Right ventricle myocardium inferior (tissue), 1 donor: ENCODE measurements at regions not wholly inside any gene's neighbourhood (a gene's known extent, or its start where the extent isn't known, plus 50 kb on each side); places are given as distances from the start of the nearest gene placed in this dataset.
"Not testable (repeated sequence)": the region's sequence is repeated elsewhere in the genome, so short reads cannot be mapped to it uniquely, and the experiment has no call there.

Source experiments
- ATAC-seq: fragments of 200-7000 bp; cut with Tn5 transposase; one replicate; pipeline ENCODE4 v1.9.1; 2020; ENCODE audit warnings: mild to moderate bottlenecking, moderate library complexity
- DNase-seq: peaks from one replicate; pipeline ENCODE4 v3.0.0; 2021; ENCODE audit errors: missing footprints
- intact Hi-C: fragments of 100-400 bp; cut with DNase I; formaldehyde crosslinking; loops from one replicate; pipeline ENCODE4 v1.11.0; 2022
- donor health status: DM: no; HTN: yes; CAD: no; lungs with severe emphysema.

DNA sequence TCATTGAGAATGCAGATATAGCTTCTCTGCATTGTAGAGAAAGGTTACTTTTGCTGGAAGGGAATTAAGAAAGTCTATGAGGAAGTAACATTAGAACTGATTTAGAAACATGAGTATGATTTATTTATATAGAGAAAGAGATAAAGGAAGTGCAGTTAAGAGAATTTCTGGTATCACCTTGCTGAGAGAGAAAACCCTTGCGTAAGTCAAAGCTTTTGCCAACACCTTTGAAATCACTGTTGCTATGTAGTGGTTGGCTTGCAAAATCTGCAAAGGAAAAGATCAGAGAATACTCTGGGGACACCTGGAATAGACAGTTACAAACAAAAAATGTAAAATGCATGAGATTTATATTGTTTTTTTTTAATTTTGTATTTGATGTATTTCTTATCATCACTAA, 137.3 kb upstream of the RXFP1 start:
- ATAC-seq (no peak), DNase-seq (no peak)
- intact Hi-C loops = no loop called here

DNA sequence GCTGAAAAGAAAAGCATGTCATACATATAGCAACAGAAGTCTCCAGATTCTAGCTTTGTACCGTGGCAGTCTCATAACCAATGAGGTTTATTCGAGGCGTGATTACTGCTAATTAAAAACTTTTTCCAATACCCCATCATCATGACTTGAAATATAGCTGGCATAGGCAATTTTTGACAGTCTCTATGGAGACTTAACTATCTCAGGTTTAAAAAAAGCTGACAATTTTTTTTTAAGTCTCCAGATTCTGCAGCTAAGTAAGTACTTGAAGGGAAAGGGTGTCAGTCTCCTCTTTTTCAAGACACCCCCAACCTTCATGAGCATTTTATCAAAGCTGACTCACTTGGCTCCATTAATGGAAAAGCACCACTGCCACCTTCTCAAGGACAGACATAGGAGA, 126.3 kb upstream of the RXFP1 start:
- DNase-seq = no peak
- intact Hi-C loops = no loop called here
- no peak for ATAC-seq

DNA sequence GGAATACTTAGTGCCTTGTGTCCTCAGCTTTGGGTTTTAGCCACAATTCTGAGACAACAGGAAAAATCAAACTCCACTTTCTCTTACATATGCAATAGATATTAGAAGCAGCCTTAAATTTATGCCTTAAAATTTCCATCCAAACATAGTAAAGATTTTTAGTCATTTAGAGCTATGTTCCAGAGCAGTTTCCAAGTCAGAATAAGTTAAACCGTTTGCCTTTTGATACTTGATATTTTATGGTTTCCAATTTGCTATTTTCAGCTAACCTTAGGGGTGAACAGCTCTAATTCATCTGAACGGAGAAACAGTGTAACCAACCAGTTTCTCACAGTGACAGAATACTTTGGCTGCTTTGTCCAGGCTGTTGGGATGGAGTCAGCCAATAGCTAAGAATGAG, 125.8 kb upstream of the RXFP1 start:
- ATAC-seq (no peak), DNase-seq (no peak)
- intact Hi-C loops = no loop called here

DNA sequence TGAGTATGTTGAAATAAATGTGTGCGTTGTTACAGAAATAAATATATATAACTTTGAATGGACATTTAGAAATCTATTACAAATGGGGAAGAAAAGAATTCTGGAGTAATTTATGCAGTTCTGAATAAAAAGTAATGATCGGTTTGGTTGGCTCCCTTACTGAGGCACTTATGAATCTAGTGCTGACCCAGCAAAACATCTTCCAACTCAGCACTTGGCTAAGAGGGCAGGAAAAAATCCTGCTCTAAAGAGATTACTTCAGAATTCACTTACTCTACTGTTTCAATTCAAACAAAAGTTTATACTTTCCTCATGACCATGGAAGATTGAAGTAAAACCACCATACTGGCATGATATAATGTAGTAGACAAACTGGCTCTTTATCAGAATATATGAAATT, 123.9 kb upstream of the RXFP1 start:
- no peak for ATAC-seq
- intact Hi-C loops = no loop called here

DNA sequence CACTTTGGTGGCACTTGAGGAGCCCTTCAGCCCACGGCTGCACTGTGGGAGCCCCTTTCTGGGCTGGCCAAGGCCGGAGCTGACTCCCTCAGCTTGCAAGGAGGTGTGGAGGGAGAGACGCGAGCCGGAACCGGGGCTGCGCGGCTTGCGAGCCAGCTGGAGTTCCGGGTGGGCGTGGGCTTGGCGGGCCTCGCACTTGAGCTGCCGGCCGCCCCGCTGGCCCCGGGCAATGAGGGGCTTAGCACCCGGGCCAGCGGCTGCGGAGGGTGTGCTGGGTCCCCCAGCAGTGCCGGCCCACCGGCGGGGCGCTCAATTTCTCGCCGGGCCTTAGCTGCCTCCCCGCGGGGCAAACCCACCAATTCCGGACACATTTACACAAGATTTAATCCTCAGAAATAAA, 113.7 kb upstream of the RXFP1 start:
- intact Hi-C loops, DNase-seq, ATAC-seq: not testable (repeated sequence)

More for the DNA sequence above, 123.9 kb upstream of the RXFP1 start:
- DNase-seq = no peak

DNA sequence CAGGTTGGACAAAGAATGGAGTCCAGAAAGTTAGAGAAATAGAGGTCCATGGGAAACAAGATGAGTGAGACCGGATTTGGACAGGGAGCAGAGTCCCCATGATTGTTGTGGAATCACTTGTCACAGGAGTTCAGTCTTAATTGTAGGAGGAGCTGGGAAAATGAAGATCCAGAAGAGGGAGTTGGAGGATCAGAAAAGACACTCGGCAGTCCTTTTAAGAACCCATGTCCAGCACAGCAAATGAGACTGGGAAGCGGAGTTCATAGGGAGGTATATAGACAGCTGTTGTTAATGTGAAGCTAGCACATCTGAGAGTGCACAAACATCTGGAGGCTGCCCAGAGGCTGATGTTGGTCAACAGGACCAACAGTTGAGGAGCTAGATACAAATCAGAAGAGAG, 111.4 kb upstream of the RXFP1 start:
- ATAC-seq (no peak), DNase-seq (no peak)
- intact Hi-C loops = no loop called here

DNA sequence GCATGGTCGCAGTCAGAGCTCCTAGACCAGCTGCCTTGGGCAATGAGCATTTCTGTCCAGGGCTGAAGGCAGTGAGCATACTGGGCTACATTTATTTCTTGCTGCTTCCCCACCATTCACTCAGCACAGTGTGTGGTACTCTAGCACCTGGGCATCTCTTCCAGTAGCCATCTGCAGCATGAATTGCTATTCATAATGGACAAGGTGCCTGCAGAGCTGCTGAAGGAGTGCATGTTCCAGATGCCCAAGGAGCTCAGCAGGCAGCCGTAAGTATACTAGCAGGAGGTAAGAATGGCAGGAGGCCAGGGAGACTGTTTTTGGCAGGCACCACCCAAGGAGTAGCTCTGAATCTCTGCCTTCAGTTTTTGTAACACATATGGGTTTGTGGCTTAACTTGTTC, 110.4 kb upstream of the RXFP1 start:
- intact Hi-C loops = no loop called here
- ATAC-seq (no peak), DNase-seq (no peak)

DNA sequence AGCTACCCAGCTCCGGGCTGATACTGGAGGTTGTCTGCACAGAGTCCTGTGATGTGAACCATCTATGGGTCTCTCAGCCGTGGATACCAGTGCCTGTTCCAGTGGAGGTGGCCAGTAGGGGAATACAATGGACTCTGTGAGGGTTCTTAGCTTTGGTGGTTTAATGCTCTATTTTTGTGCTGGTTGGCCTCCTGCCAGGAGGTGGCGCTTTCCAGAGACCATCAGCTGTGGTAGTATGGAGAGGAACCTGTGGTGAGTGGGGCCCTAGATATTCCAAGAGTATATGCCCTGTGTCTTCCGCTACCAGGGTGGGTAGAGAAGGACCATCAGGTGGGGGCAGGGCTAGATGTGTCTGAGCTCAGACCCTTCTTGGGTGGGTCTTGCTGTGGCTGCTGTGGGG, 103.0 kb upstream of the RXFP1 start:
- DNase-seq, ATAC-seq, intact Hi-C loops: not testable (repeated sequence)

DNA sequence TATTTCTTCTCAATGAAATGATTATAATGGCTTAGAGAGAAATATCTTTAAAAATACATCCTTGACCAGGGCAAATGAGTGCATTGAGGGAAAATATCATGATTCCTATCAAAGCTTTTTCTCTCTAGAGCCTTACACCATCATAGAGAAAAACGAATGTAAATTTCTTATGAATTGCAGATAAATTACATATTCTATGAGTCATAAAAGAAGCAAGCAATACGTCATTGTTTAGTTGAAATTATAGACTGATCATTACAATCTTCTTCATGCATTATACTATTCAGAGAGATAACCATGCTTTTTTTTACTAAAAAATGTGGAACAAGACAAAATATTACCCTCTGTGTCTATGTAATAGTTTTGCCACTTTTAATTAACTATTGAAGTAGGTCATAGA, 100.9 kb upstream of the RXFP1 start:
- intact Hi-C loops = no loop called here
- no peak for ATAC-seq
- DNase-seq = no peak

DNA sequence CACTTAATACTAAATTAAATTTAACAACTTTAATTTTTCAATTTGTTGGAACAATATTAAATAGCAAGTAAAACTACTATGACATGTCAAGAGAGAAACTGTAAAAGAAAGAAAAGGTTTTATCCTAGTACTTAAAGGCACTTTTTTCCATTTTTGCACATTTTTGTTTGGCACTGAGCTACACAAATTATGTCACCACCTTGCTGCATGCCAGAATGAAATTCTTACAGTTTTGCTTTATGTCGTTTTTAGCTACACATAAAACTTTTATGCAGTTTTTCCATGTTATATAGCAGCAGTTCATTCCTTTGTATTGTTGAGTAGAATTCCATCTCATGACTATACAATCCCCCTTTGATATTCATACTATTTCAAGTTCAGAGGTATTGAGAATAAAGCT, 99.1 kb upstream of the RXFP1 start:
- ATAC-seq = no peak
- DNase-seq = no peak
- intact Hi-C loops = no loop called here

DNA sequence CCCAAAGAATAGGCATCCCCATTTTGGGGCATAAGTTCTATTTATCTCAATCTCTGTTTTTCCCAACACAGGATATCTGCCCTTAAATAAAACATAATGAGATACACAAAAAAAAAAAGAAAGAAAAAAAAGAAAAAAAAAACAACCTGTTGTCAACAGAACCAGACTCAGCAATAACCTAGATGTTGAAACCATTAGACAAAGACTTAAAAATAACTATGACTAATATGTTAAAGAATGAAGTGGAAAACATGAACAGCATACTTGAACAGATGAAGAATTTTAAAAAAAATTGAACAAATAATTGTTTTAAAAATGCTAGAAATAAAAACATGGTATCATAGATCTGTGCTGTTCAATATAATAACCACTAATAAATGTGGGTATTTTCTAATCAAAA, 93.4 kb upstream of the RXFP1 start:
- intact Hi-C loops = no loop called here
- ATAC-seq (no peak), DNase-seq (no peak)

DNA sequence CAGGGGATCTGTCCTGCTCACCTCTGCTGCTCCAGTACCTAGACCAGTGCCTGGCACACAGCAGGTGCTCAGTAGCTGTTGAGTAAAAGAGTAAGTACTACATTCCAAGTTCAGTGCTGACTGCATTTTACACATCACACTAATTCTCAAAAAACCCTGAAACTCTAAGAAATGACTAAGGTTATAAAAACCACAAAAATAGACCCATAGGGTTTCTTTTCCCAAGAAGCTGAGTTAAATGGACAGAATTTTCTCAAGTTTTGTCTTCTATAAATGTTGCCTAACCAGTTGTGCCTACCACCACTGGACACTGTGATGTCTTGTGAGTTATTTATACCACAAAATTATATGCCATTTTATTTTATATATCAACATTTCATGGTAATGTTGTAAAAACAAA, 78.9 kb upstream of the RXFP1 start:
- DNase-seq (no peak), ATAC-seq (no peak)
- intact Hi-C loops = no loop called here

DNA sequence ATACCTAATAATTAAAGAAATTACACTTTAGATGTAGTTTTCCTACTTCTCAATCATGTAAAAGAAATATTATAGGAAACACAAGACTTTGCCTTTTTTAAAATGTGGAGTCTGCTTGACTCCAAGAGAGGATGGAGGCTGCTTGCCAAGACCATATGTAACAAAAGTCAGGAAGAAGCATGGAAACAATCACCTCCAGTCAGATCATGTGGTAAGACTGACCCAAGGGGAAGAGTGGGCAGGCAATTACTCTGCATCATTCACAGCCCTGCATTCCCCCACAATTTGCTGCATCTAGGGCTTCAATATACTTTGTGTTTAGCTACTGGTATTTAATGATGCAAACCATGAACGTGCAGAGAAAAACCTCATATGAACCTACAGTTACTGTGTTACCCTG, 78.0 kb upstream of the RXFP1 start:
- ATAC-seq (no peak), DNase-seq (no peak)
- intact Hi-C loops = no loop called here

DNA sequence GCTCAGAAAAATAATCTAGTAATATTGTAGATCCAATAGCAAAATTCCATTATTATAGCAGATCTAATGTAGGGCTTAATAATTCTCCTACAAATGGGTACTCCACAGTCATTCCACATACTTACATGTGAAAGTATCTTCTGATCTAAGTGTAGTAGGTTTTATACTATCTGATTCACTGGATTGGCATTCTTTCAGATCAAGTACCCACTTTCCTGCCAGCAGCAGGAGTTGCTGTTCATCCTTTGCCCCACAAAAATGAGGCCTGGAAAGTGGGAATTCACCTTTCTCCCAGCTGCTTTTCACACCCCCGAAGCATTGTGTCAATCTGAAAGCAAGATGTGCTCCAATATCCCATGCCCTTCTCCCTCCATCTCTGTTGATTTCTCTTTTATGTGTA, 77.1 kb upstream of the RXFP1 start:
- intact Hi-C loops = no loop called here
- DNase-seq (no peak), ATAC-seq (no peak)

DNA sequence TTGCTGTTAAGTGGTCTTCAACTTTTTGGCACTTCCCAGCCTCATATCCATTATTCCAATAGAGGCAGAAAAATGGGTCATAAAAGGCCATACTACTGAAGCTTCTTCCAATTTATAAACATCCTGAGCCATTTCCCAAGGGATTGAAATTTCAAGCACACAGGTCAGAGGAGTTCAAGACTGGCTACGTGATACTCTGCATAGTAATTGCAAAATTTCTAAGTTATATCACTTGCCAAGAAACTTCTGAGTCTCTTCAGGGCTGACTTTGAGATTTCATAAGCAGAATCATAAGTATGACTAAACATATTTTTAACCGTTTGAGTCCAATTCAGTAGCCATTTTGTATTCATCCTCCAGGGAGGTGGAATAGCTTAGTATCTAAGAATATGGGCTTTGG, 75.6 kb upstream of the RXFP1 start:
- no peak for ATAC-seq
- no peak for DNase-seq
- intact Hi-C loops = no loop called here

DNA sequence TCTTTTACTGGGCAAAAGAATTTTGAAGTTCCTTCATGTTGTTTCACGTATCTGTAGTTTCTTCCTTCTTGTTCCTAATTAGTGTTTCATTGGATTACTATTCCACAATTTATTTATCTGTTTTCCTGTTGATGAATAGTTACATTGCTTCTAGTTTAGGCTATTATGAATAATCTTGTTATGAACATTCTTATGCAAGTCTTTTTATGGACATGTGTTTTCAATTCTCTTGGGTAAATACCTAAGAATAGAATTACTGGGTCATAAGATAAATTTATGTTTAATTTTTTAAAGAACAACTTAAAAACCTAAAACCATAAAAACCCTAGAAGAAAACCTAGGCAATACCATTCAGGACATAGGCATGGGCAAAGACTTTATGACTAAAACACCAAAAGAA, 70.9 kb upstream of the RXFP1 start:
- no peak for ATAC-seq
- intact Hi-C loops = no loop called here
- DNase-seq = no peak

DNA sequence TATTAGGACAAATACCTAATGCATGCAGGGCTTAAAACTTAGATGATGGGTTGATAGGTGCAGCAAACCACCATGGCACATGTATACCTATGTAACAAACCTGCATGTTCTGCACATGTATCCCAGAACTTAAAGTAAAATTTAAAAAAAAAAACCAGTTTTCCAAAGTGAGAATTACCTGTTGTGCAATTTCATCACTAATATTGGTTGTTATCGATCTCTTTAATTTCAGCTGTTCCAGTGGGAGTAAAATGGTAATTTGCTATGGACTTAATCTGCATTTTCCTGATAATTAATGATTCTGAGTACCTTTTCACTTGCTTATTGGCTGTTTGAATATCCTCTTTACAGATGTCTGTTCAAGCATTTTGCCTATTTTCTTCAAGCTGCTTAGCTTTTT, 69.6 kb upstream of the RXFP1 start:
- intact Hi-C loops, ATAC-seq, DNase-seq: not testable (repeated sequence)

DNA sequence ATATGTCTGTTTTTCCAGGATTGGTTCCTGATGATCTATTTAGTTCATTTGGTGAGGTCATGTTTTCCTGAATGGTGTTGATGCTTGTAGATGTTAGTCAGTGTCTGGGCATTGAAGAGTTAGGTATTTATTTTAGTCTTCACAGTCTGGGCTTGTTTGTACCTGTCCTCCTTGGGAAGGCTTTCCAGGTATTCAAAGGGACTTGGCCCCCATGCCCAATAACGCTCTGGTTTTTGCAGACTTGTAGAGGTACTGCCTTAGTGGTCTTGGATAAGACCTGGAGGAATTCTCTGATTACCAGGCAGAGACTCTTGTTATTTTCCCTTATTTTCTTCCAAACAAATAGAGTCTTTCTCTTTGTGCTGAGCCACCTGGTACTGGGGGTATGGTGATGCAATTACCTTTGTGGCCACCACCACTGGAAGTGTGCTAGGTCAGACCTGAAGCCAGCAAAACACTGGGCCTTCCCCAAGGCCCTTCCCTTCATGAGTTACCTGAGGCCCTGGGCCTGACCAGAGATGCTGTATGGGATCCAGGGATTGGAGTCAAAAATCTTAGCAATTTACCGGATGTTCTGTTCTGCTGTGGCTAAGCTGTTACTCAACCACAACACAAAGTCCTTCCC, 63.3 kb upstream of the RXFP1 start:
- ATAC-seq = no peak
- intact Hi-C loops = no loop called here
- DNase-seq = no peak

DNA sequence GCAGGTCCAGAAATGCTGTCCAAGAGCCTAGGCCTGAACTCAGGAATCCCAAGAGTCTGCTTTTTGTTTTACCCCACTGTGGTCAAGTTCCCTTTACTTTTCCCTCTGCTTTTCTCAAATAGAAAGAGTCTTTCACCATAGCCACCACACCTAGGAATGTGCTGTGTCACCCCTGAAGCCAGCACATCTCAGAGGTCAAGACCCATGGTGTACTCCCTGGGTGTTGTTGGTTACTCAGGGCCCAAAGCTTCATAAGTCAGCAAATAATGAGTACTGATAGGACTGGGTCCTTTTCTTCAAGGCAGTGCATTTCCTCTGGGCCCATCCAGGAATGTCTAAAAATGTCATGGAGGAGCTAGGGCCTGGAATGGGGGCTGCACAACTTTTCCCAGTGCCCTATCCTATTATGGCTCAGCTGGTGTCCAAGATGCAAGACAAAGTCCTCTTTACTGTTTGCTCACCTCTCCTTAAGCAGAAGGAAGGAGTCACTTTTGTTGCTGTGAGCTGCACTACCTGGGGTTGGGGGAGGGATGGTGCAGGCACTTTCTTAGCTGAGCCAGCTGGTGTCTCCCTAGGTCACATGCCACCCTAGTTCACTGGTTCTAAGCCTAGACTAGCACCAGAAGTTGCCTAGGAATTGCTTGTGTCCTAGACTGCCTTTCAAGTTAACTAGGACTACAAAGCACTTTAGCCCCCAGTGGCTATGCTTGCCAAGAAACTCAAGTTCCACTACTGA, 62.4 kb upstream of the RXFP1 start:
- intact Hi-C loops = no loop called here
- no peak for DNase-seq
- no peak for ATAC-seq

DNA sequence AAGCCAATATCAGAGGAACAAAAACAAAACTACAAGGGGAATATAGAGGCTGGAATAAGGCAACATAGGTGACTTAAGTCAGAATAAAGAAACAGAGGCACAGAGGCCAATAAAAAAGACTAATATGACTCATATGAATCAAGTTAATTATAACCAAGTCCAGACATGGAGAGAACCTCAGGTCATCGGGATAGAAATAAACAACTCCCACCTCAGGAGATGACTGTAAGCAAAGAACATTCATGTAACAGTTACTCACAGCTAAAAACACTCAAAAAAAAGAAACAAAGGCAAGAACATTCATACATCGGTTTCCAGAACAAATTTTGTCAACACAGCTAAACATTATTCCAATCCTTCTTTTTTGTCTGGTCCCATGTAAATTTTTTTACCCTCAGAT, 60.3 kb upstream of the RXFP1 start:
- DNase-seq (no peak), ATAC-seq (no peak)
- intact Hi-C loops = no loop called here

DNA sequence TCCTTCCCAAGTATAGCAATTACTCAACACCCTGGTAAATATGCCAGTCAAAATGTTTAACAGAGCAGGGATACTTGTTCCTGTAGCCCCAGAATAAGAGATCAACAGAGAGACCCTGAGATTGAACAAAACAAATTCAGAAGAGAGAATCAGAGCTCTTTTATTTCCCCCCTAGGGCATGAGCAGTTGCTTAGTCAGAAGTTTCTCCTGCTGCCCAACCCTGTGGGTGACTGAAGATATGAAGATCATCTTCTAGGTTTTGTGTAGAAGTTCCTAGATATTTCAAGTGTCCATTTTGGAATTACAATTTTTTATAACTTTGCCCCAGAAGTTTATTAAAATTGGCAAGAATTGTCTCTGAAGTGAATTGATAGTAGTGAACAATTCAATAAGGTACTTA, 59.1 kb upstream of the RXFP1 start:
- intact Hi-C loops = no loop called here
- DNase-seq = no peak
- no peak for ATAC-seq
